ENCODE measurements at regions not wholly inside any gene's neighbourhood (a gene's known extent, or its start where the extent isn't known, plus 50 kb on each side); places are given as distances from the start of the nearest gene placed in this dataset.

GRCh38 chr17:14971054-14971453, 294.1 kb downstream of the PMP22 start:
- no peak overlapping the region for H3K27ac ChIP-seq
- no peaks in the 10 kb centered on the region for H3K27me3 ChIP-seq
- no peak for TF ChIP-seq CTCF (IDR thresholded peaks at IDR 0.05; ENCODE audit: low read depth, low read length)
- H3K4me3 ChIP-seq: no peak overlapping the region
- H3K36me3 ChIP-seq: no peaks in the 10 kb centered on the region
- DNase-seq (ENCODE audit: low read depth in 1 of 2, low spot score in 1 of 2): no peak
- no peaks in the 10 kb centered on the region for H3K9me3 ChIP-seq (ENCODE audit: low read depth)
- no peaks in the 10 kb centered on the region for H3K4me1 ChIP-seq (ENCODE audit: low read depth)

- Histone ChIP-seq H3K4me3 (no peak overlapping the region), H3K36me3 (no peaks in the 10 kb centered on the region), H3K4me1 (ENCODE audit: low read depth) (no peaks in the 10 kb centered on the region), H3K27ac (no peak overlapping the region), H3K27me3 (no peaks in the 10 kb centered on the region), H3K9me3 (ENCODE audit: low read depth) (no peaks in the 10 kb centered on the region)
- no peak for DNase-seq (ENCODE audit: low read depth in 1 of 2, low spot score in 1 of 2)
- TF ChIP-seq CTCF (IDR thresholded peaks at IDR 0.05; ENCODE audit: low read depth, low read length): no peak
Observed at GRCh38 chr17:14959106-14959648, 305.9 kb downstream of the PMP22 start.

- TF ChIP-seq CTCF (IDR thresholded peaks at IDR 0.05; ENCODE audit: low read depth, low read length): no peak
- no peaks in the 10 kb centered on the region for H3K27me3 ChIP-seq
- no peak overlapping the region for H3K27ac ChIP-seq
- no peaks in the 10 kb centered on the region for H3K9me3 ChIP-seq (ENCODE audit: low read depth)
- no peak overlapping the region for H3K4me3 ChIP-seq
- DNase-seq (ENCODE audit: low read depth in 1 of 2, low spot score in 1 of 2): no peak
- H3K4me1 ChIP-seq (ENCODE audit: low read depth): no peaks in the 10 kb centered on the region
- H3K36me3 ChIP-seq: no peaks in the 10 kb centered on the region
Observed at GRCh38 chr17:14953405-14953804, 311.7 kb downstream of the PMP22 start.

GRCh38 chr17:14950686-14951085, 314.4 kb downstream of the PMP22 start:
- Histone ChIP-seq H3K9me3 (ENCODE audit: low read depth) (no peaks in the 10 kb centered on the region), H3K27me3 (no peaks in the 10 kb centered on the region), H3K4me1 (ENCODE audit: low read depth) (no peaks in the 10 kb centered on the region), H3K36me3 (no peaks in the 10 kb centered on the region), H3K4me3 (no peak overlapping the region), H3K27ac (no peak overlapping the region)
- no peak for DNase-seq (ENCODE audit: low read depth in 1 of 2, low spot score in 1 of 2)
- no peak for TF ChIP-seq CTCF (IDR thresholded peaks at IDR 0.05; ENCODE audit: low read depth, low read length)

GRCh38 chr17:14950216-14950615, 314.9 kb downstream of the PMP22 start:
- no peaks in the 10 kb centered on the region for H3K4me1 ChIP-seq (ENCODE audit: low read depth)
- no peak overlapping the region for H3K27ac ChIP-seq
- H3K36me3 ChIP-seq: no peaks in the 10 kb centered on the region
- TF ChIP-seq CTCF (IDR thresholded peaks at IDR 0.05; ENCODE audit: low read depth, low read length): no peak
- DNase-seq (ENCODE audit: low read depth in 1 of 2, low spot score in 1 of 2): no peak
- H3K4me3 ChIP-seq: no peak overlapping the region
- H3K27me3 ChIP-seq: no peaks in the 10 kb centered on the region
- no peaks in the 10 kb centered on the region for H3K9me3 ChIP-seq (ENCODE audit: low read depth)

GRCh38 chr17:14947671-14948070, 317.5 kb downstream of the PMP22 start:
- Histone ChIP-seq H3K4me3 (no peak overlapping the region), H3K9me3 (ENCODE audit: low read depth) (no peaks in the 10 kb centered on the region), H3K27ac (no peak overlapping the region), H3K4me1 (ENCODE audit: low read depth) (no peaks in the 10 kb centered on the region), H3K27me3 (no peaks in the 10 kb centered on the region), H3K36me3 (no peaks in the 10 kb centered on the region)
- TF ChIP-seq CTCF (IDR thresholded peaks at IDR 0.05; ENCODE audit: low read depth, low read length): no peak
- no peak for DNase-seq (ENCODE audit: low read depth in 1 of 2, low spot score in 1 of 2)

All from cardiac muscle cell (in vitro differentiated cells and primary cell).